ENCODE measurements at regions not wholly inside any gene's neighbourhood (a gene's known extent, or its start where the extent isn't known, plus 50 kb on each side); places are given as distances from the start of the nearest gene placed in this dataset.
A peak's percentile ranks its signal among the peaks of the same experiment; 100 is the strongest.

DNA sequence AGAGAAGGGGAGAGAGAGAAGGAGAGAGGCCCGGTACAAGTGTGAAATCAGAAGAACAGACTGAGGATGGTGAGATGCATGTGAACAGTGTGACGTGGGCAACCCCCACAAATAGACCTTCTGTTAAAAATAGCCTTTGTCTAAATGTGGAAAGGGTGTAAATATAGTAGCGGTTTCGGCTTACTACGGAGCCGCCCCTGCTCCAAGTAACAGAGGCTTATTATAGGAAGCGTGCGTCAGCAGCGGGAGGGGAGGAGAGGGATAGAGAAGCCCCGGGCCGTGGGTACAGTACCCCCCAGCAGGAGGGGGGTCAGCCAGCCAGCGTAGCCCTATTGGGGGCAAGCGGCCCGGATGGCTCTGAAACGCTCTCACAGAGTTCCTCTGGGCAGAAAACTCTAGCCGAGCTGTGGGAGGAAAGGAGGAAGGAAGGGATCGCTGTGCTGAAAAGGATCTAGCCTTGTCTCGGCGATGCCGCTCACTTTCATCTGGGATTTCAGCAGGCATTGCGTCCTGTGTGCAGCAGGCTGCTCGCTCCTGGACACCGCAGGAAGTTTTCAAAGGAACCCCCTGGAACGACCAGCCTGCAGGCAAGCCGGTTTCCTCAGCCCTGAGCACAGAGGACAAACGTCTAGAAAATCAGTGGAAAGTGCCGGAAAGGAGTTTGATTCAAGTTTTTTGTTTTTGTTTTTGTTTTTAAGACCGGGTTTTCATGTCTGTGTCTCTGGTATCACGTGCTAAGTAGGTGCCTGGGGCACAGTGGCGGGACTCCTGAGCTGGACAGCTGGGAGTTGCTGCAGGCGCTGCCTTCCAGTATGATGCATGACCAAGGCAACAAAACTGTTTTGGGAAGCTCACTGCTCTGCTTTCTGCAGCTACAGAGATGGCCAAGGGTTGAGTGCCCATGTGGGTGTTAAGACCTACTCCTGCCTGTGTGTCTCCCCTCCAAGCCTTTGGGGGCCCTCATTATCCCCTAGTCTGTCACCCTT is 146.6 kb downstream of the SEC61B start:
- Histone ChIP-seq H4K91ac (ENCODE audit: low read length) (no peak overlapping the region), H3K4me3 (ENCODE audit: insufficient read depth in 1 of 2, low read depth in 1 of 2, low read length in 2 of 2) (peak overlapping the region; percentile 22 to 77)

DNA sequence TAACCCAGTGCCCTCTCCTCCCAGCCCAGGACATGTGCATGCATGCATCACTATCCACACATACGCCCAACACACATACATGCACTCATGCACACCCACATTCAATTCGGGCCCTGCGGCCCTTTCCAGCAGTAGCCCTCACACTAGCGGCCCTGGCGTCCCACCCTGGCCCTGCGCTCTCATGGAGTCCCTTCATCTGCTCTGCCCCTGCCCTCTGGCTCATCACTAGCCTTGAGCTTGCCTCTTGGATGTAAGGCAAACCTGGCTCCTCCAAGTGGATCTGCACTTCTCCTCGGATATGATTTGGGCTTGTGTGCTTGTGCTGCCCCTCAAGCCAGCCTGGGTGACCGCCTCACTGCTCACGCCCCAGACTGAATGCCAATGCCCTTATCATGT is 147.2 kb downstream of the SEC61B start:
- Histone ChIP-seq H3K36me3 (ENCODE audit: control insufficient read depth in 1 of 2, insufficient read depth in 2 of 2, low read depth in 1 of 2, low read length in 2 of 2) (no peaks in the 10 kb centered on the region), H3K4me3 (ENCODE audit: insufficient read depth in 1 of 2, low read depth in 1 of 2, low read length in 2 of 2) (peak overlapping the region in 1 of 2 experiments; percentile 77), H3K27ac (ENCODE audit: low read length, poor library complexity, severe bottlenecking) (no peak overlapping the region), H3K4ac (ENCODE audit: low read depth in 1 of 2, low read length in 2 of 2) (no peak overlapping the region), H2AFZ (ENCODE audit: low read depth, low read length) (no peak overlapping the region), H2AK5ac (ENCODE audit: low read length, severe bottlenecking) (no peak overlapping the region), H3K14ac (ENCODE audit: low read length in 2 of 2) (no peak overlapping the region), H3K79me1 (replicated peaks; ENCODE audit: low read length, poor library complexity, severe bottlenecking) (no peaks in the 10 kb centered on the region), H2BK12ac (ENCODE audit: low read length in 2 of 2) (no peak overlapping the region), H4K91ac (ENCODE audit: low read length) (no peak overlapping the region), H3K4me2 (ENCODE audit: low read length, poor library complexity, severe bottlenecking) (no peak overlapping the region), H3K23ac (ENCODE audit: low read length in 2 of 2) (no peak overlapping the region), H4K8ac (ENCODE audit: low read length) (no peak overlapping the region), H3K27me3 (ENCODE audit: control insufficient read depth in 1 of 2, insufficient read depth in 1 of 2, low read length in 2 of 2) (peaks cover 0 to 16% of the 10 kb centered on the region in 2 experiments), H3K18ac (ENCODE audit: low read depth in 1 of 2, low read length in 2 of 2) (peak overlapping the region in 1 of 2 experiments; percentile 13), H2BK120ac (ENCODE audit: low read depth, low read length) (no peak overlapping the region), H3K4me1 (ENCODE audit: control insufficient read depth, insufficient read depth, low read depth, low read length) (peaks cover 2% of the 10 kb centered on the region), H3K9me3 (ENCODE audit: control insufficient read depth, low read length) (no peaks in the 10 kb centered on the region), H2BK5ac (ENCODE audit: low read depth, low read length, poor library complexity, severe bottlenecking) (no peak overlapping the region), H3K9ac (ENCODE audit: low read length) (peak overlapping the region; percentile 91), H2BK15ac (ENCODE audit: low read depth, poor library complexity, severe bottlenecking) (no peak overlapping the region)
- WGBS, result 97% methylated on average over 9 of the region's 9 CpGs
- no peak for DNase-seq

More for the DNA sequence above, 146.6 kb downstream of the SEC61B start:
- Histone ChIP-seq H3K4me2 (ENCODE audit: low read length, poor library complexity, severe bottlenecking) (peak overlapping the region; percentile 91), H3K36me3 (ENCODE audit: control insufficient read depth in 1 of 2, insufficient read depth in 2 of 2, low read depth in 1 of 2, low read length in 2 of 2) (no peaks in the 10 kb centered on the region), H3K9me3 (ENCODE audit: control insufficient read depth, low read length) (no peaks in the 10 kb centered on the region), H3K27me3 (ENCODE audit: control insufficient read depth in 1 of 2, insufficient read depth in 1 of 2, low read length in 2 of 2) (peaks cover 0 to 16% of the 10 kb centered on the region in 2 experiments), H3K23ac (ENCODE audit: low read length in 2 of 2) (no peak overlapping the region), H3K18ac (ENCODE audit: low read depth in 1 of 2, low read length in 2 of 2) (peak overlapping the region in 1 of 2 experiments; percentile 13), H2AK5ac (ENCODE audit: low read length, severe bottlenecking) (no peak overlapping the region), H2BK5ac (ENCODE audit: low read depth, low read length, poor library complexity, severe bottlenecking) (no peak overlapping the region), H3K79me1 (replicated peaks; ENCODE audit: low read length, poor library complexity, severe bottlenecking) (no peaks in the 10 kb centered on the region), H2AFZ (ENCODE audit: low read depth, low read length) (no peak overlapping the region), H3K27ac (ENCODE audit: low read length, poor library complexity, severe bottlenecking) (no peak overlapping the region), H3K4ac (ENCODE audit: low read depth in 1 of 2, low read length in 2 of 2) (no peak overlapping the region), H2BK12ac (ENCODE audit: low read length in 2 of 2) (no peak overlapping the region), H4K8ac (ENCODE audit: low read length) (peak overlapping the region; percentile 5), H2BK120ac (ENCODE audit: low read depth, low read length) (no peak overlapping the region), H2BK15ac (ENCODE audit: low read depth, poor library complexity, severe bottlenecking) (peak overlapping the region; percentile 73), H3K9ac (ENCODE audit: low read length) (peak overlapping the region; percentile 91), H3K14ac (ENCODE audit: low read length in 2 of 2) (no peak overlapping the region), H3K4me1 (ENCODE audit: control insufficient read depth, insufficient read depth, low read depth, low read length) (peaks cover 2% of the 10 kb centered on the region)
- WGBS, result 43% methylated on average over 30 of the region's 31 CpGs
- peak; percentile 79 for DNase-seq

DNA sequence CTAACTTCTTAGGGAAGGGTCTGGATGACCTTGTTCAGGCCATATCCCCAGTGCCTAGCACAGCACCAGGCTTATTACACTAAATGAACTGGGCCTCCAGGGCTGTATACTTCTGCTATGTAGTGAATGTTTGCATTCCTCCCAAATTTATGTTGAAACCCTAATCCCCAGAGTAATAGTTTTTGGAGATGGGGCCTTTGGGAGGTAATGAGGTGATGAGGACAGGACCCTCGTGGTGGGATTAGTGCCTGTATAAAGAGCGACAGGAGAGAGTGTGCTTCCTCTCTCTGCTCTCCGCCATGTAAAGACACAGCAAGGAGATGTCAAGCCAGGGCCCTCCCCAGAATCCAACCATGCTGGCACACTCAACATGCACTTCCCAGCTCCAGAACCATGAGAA is 148.3 kb downstream of the SEC61B start:
- 85% methylated on average over 3 of the region's 3 CpGs for WGBS
- no peak overlapping the region for H3K4me3 ChIP-seq (ENCODE audit: insufficient read depth in 1 of 2, low read depth in 1 of 2, low read length in 2 of 2)

DNA sequence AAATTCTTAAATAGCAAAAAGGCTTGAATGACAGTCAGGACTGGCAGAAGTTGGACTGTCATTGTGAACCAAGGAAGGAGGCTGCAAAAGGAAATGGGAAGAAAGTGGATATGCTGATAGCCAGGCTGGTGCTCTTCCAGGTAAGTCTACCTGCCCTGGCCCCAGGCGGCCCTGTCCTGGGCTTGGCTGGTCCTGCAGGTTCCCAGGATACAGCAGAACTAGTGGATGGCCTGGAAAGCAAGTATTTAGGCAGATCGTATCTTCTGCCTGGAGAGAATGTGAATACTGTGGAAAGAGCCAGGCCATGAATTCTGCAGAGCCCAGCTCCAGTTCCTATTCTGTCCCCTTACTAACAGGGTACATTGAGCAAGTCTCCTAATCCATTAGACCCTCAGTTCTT is 149.3 kb downstream of the SEC61B start:
- Histone ChIP-seq H3K4me2 (ENCODE audit: low read length, poor library complexity, severe bottlenecking) (no peak overlapping the region), H3K27ac (ENCODE audit: low read length, poor library complexity, severe bottlenecking) (no peak overlapping the region), H4K91ac (ENCODE audit: low read length) (no peak overlapping the region), H2AFZ (ENCODE audit: low read depth, low read length) (no peak overlapping the region), H3K9me3 (ENCODE audit: control insufficient read depth, low read length) (no peaks in the 10 kb centered on the region), H3K23ac (ENCODE audit: low read length in 2 of 2) (no peak overlapping the region), H3K4ac (ENCODE audit: low read depth in 1 of 2, low read length in 2 of 2) (no peak overlapping the region), H2BK12ac (ENCODE audit: low read length in 2 of 2) (no peak overlapping the region), H3K14ac (ENCODE audit: low read length in 2 of 2) (no peak overlapping the region), H3K4me3 (ENCODE audit: insufficient read depth in 1 of 2, low read depth in 1 of 2, low read length in 2 of 2) (no peak overlapping the region), H3K27me3 (ENCODE audit: control insufficient read depth in 1 of 2, insufficient read depth in 1 of 2, low read length in 2 of 2) (peaks cover 0 to 16% of the 10 kb centered on the region in 2 experiments), H2AK5ac (ENCODE audit: low read length, severe bottlenecking) (no peak overlapping the region), H2BK15ac (ENCODE audit: low read depth, poor library complexity, severe bottlenecking) (no peak overlapping the region), H4K8ac (ENCODE audit: low read length) (no peak overlapping the region), H3K9ac (ENCODE audit: low read length) (no peak overlapping the region), H3K4me1 (ENCODE audit: control insufficient read depth, insufficient read depth, low read depth, low read length) (peaks cover 2% of the 10 kb centered on the region), H3K18ac (ENCODE audit: low read depth in 1 of 2, low read length in 2 of 2) (no peak overlapping the region), H2BK120ac (ENCODE audit: low read depth, low read length) (no peak overlapping the region), H3K36me3 (ENCODE audit: control insufficient read depth in 1 of 2, insufficient read depth in 2 of 2, low read depth in 1 of 2, low read length in 2 of 2) (no peaks in the 10 kb centered on the region), H2BK5ac (ENCODE audit: low read depth, low read length, poor library complexity, severe bottlenecking) (no peak overlapping the region), H3K79me1 (replicated peaks; ENCODE audit: low read length, poor library complexity, severe bottlenecking) (no peaks in the 10 kb centered on the region)
- WGBS, result 100% methylated on average over 2 of the region's 2 CpGs
- DNase-seq, result no peak

More for the DNA sequence above, 148.3 kb downstream of the SEC61B start:
- no peaks in the 10 kb centered on the region for H3K79me1 ChIP-seq (replicated peaks; ENCODE audit: low read length, poor library complexity, severe bottlenecking)
- no peak overlapping the region for H2AK5ac ChIP-seq (ENCODE audit: low read length, severe bottlenecking)
- no peak overlapping the region for H4K91ac ChIP-seq (ENCODE audit: low read length)
- no peak overlapping the region for H2BK5ac ChIP-seq (ENCODE audit: low read depth, low read length, poor library complexity, severe bottlenecking)
- H2BK15ac ChIP-seq (ENCODE audit: low read depth, poor library complexity, severe bottlenecking), result no peak overlapping the region
- H3K36me3 ChIP-seq (ENCODE audit: control insufficient read depth in 1 of 2, insufficient read depth in 2 of 2, low read depth in 1 of 2, low read length in 2 of 2), result no peaks in the 10 kb centered on the region
- H3K14ac ChIP-seq (ENCODE audit: low read length in 2 of 2), result no peak overlapping the region
- H3K9ac ChIP-seq (ENCODE audit: low read length), result no peak overlapping the region
- H3K27me3 ChIP-seq (ENCODE audit: control insufficient read depth in 1 of 2, insufficient read depth in 1 of 2, low read length in 2 of 2), result peaks cover 0 to 16% of the 10 kb centered on the region in 2 experiments
- no peak for DNase-seq
- H2BK12ac ChIP-seq (ENCODE audit: low read length in 2 of 2), result no peak overlapping the region
- no peak overlapping the region for H3K23ac ChIP-seq (ENCODE audit: low read length in 2 of 2)
- peaks cover 2% of the 10 kb centered on the region for H3K4me1 ChIP-seq (ENCODE audit: control insufficient read depth, insufficient read depth, low read depth, low read length)
- H2AFZ ChIP-seq (ENCODE audit: low read depth, low read length), result no peak overlapping the region
- no peaks in the 10 kb centered on the region for H3K9me3 ChIP-seq (ENCODE audit: control insufficient read depth, low read length)
- H3K4ac ChIP-seq (ENCODE audit: low read depth in 1 of 2, low read length in 2 of 2), result no peak overlapping the region
- no peak overlapping the region for H3K4me2 ChIP-seq (ENCODE audit: low read length, poor library complexity, severe bottlenecking)
- H2BK120ac ChIP-seq (ENCODE audit: low read depth, low read length), result no peak overlapping the region
- no peak overlapping the region for H3K27ac ChIP-seq (ENCODE audit: low read length, poor library complexity, severe bottlenecking)
- H3K18ac ChIP-seq (ENCODE audit: low read depth in 1 of 2, low read length in 2 of 2), result no peak overlapping the region
- H4K8ac ChIP-seq (ENCODE audit: low read length), result no peak overlapping the region

Data from mesenchymal stem cell (in vitro differentiated cells and primary cell).